Left lung (tissue), 4 donors: ENCODE measurements at regions not wholly inside any gene's neighbourhood (a gene's known extent, or its start where the extent isn't known, plus 50 kb on each side); places are given as distances from the start of the nearest gene placed in this dataset.

Experiments used
- ATAC-seq: fragments of 200-7000 bp; cut with Tn5 transposase; one replicate; pipeline ENCODE4 v1.9.1; 2020; ENCODE audit warnings: moderate library complexity
- DNase-seq, 4 donors: peaks; one replicate each; pipeline ENCODE4 v3.0.0-alpha.2; 2013 to 2020
- H3K27ac ChIP-seq, 2 donors: fragments of 200-600 bp; sonication (generic) in 1 of 2; one replicate each; pipeline versions ENCODE4 v1.5.0 to v1.8.0; 2020 to 2021
- H3K27me3 ChIP-seq, 2 donors: fragments of 200-600 bp; sonication (generic) in 1 of 2; one replicate each; pipeline versions ENCODE4 v1.5.0 to v1.8.0; 2020 to 2021
- H3K36me3 ChIP-seq, 2 donors: fragments of 200-600 bp; sonication (generic) in 1 of 2; one replicate each; pipeline versions ENCODE4 v1.5.0 to v1.8.0; 2020 to 2021
- H3K4me1 ChIP-seq, 2 donors: fragments of 200-600 bp; one replicate each; pipeline ENCODE4 v1.8.0; 2021
- H3K4me3 ChIP-seq, 2 donors: fragments of 200-600 bp; sonication (generic) in 1 of 2; one replicate each; pipeline versions ENCODE4 v1.5.0 to v1.8.0; 2020 to 2021; ENCODE audit warnings: mild to moderate bottlenecking in 1 of 2
- H3K9me3 ChIP-seq, 2 donors: fragments of 200-600 bp; sonication (generic) in 1 of 2; one replicate each; pipeline versions ENCODE4 v1.5.0 to v1.8.0; 2020 to 2021
- intact Hi-C, 2 donors: fragments of 100-400 bp; cut with DNase I; formaldehyde crosslinking; loops; one replicate each; pipeline versions ENCODE4 v1.11.2 to v1.14.2; 2022
- TF ChIP-seq, protein P1 (sequence below), 2 donors: fragments of 200-600 bp; sonication (generic) in 1 of 2; IDR thresholded peaks; one replicate each; pipeline versions ENCODE4 v1.5.0 to v1.8.0; 2021; ENCODE audit warnings: antibody characterized with exemption in 2 of 2
- donor health status: DM: no; HTN: yes; CAD: no.
- donor health status: DM: no; HTN: no; CAD: no.

DNA sequence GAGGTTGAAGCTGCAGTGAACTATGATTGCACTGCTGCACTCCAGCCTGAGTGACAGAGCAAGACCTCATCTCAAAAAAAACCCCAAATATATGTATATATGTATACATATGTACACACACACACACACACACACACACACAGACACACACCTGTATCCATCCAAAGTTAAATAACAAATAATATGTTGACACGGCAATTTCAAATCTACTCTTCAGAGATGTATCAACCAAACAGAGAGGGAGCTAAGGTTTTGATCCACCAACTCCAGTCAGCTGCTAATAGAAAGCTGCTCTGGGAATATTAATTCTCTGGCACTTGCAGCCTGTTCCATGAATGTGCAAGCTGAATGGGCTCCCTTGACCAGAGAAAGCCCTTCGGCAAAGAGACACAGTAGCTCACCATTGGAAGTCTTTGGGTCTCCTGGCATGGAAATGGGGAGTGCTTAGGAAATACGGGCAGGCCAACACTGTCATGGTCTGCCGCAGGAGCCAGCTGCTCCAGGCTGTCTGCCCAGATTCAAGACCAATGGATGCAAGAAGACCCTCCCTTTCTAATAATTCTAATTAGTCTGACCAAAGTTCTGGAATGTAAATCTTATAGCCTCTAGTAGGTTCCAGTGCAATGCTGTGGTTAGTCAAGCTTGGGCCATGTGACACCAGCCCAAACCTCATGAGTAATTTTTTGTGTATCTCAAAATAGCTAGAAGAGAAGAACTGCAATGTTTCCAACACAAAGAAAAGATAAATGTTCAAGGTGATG lies 299.8 kb downstream of the KBTBD8 start:
- intact Hi-C loops, result no loop called here
- Histone ChIP-seq H3K27ac (no peak overlapping the region), H3K36me3 (no peaks in the 10 kb centered on the region), H3K27me3 (no peaks in the 10 kb centered on the region), H3K9me3 (no peaks in the 10 kb centered on the region), H3K4me1 (no peaks in the 10 kb centered on the region), H3K4me3 (no peak overlapping the region)
- TF ChIP-seq, protein P1, sequence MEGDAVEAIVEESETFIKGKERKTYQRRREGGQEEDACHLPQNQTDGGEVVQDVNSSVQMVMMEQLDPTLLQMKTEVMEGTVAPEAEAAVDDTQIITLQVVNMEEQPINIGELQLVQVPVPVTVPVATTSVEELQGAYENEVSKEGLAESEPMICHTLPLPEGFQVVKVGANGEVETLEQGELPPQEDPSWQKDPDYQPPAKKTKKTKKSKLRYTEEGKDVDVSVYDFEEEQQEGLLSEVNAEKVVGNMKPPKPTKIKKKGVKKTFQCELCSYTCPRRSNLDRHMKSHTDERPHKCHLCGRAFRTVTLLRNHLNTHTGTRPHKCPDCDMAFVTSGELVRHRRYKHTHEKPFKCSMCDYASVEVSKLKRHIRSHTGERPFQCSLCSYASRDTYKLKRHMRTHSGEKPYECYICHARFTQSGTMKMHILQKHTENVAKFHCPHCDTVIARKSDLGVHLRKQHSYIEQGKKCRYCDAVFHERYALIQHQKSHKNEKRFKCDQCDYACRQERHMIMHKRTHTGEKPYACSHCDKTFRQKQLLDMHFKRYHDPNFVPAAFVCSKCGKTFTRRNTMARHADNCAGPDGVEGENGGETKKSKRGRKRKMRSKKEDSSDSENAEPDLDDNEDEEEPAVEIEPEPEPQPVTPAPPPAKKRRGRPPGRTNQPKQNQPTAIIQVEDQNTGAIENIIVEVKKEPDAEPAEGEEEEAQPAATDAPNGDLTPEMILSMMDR (IDR thresholded peaks at IDR 0.05), result no peak
- ATAC-seq (no peak), DNase-seq (no peak)

- Histone ChIP-seq H3K4me3 (no peak overlapping the region), H3K9me3 (no peaks in the 10 kb centered on the region), H3K4me1 (no peaks in the 10 kb centered on the region), H3K27me3 (no peaks in the 10 kb centered on the region), H3K27ac (no peak overlapping the region), H3K36me3 (no peaks in the 10 kb centered on the region)
- no peak for DNase-seq
- TF ChIP-seq, protein P1 (IDR thresholded peaks at IDR 0.05), result no peak
- no peak for ATAC-seq
- intact Hi-C loops, result no loop called here
Measured at GRCh38 chr3:67301556-67301955, 303.4 kb downstream of the KBTBD8 start.

DNA sequence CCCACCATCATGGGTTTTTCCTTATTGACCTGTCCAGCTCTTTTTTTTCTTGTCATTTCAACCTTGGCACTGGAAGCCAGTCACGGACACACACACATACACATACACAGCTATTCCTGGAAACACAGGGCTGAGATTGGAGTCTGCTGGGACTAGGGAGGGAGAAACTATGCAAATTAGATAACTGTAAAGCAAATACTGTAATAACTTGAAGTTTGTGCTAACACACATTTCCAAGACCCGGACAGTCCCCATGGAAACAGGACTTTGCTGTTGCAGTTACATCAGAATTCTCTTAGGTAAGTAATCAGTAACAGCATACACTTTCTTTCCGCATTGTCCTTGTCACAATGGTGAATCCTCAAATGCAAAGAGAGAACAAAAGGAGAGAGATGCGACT lies 304.4 kb downstream of the KBTBD8 start:
- no peaks in the 10 kb centered on the region for H3K4me1 ChIP-seq
- H3K4me3 ChIP-seq, result no peak overlapping the region
- no peak overlapping the region for H3K27ac ChIP-seq
- intact Hi-C loops, result no loop called here
- DNase-seq (no peak), ATAC-seq (no peak)
- H3K9me3 ChIP-seq, result no peaks in the 10 kb centered on the region
- H3K27me3 ChIP-seq, result no peaks in the 10 kb centered on the region
- TF ChIP-seq, protein P1 (IDR thresholded peaks at IDR 0.05), result no peak
- no peaks in the 10 kb centered on the region for H3K36me3 ChIP-seq

GRCh38 chr3:67305160-67305559 lies 307.1 kb downstream of the KBTBD8 start:
- H3K36me3 ChIP-seq, result no peaks in the 10 kb centered on the region
- no peaks in the 10 kb centered on the region for H3K9me3 ChIP-seq
- TF ChIP-seq, protein P1 (IDR thresholded peaks at IDR 0.05), result no peak
- ATAC-seq, result no peak
- DNase-seq, result no peak
- H3K27me3 ChIP-seq, result no peaks in the 10 kb centered on the region
- no peak overlapping the region for H3K4me3 ChIP-seq
- H3K27ac ChIP-seq, result no peak overlapping the region
- no peaks in the 10 kb centered on the region for H3K4me1 ChIP-seq
- intact Hi-C loops, result no loop called here

- Histone ChIP-seq H3K27ac (no peak overlapping the region), H3K9me3 (no peaks in the 10 kb centered on the region), H3K36me3 (no peaks in the 10 kb centered on the region), H3K27me3 (no peaks in the 10 kb centered on the region), H3K4me3 (no peak overlapping the region), H3K4me1 (no peaks in the 10 kb centered on the region)
- TF ChIP-seq, protein P1 (IDR thresholded peaks at IDR 0.05), result no peak
- intact Hi-C loops, result no loop called here
- DNase-seq, result no peak
- ATAC-seq, result no peak
Measured at GRCh38 chr3:67305922-67306321, 307.8 kb downstream of the KBTBD8 start.
